22Rv1 (cell line): ENCODE measurements at regions not wholly inside any gene's neighbourhood (a gene's known extent, or its start where the extent isn't known, plus 50 kb on each side); places are given as distances from the start of the nearest gene placed in this dataset.

Experiments
- CTCF ChIP-seq: fragments of 450-650 bp; IDR thresholded peaks from 2 replicates; pipeline ENCODE4 v1.5.1; 2017; ENCODE audit warnings: mild to moderate bottlenecking
- ZFX ChIP-seq: fragments of 450-650 bp; IDR thresholded peaks from 2 replicates; pipeline ENCODE4 v1.6.1; 2017; ENCODE audit warnings: antibody characterized with exemption, borderline replicate concordance

DNA sequence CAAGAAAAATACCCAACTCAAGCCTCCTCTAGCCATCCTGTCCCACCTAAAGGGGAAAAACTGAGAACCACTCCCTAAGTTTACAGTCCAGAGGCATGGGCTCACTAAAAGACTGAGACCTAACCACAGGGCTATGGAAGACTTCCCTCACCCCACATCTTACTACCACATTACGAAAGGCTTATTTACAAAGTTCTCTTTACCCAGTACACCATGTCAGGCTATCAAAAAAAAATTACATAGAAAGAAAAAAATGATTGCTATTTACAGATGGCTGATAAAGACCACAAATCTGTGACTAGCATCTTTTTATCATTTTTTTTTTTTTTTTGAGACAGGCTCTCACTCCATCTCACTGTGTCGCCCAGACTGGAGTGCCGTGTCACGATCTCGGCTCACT is 69.7 kb upstream of the TNPO1 start:
- TF ChIP-seq CTCF (no peak), ZFX (no peak)
